ENCODE measurements at regions not wholly inside any gene's neighbourhood (a gene's known extent, or its start where the extent isn't known, plus 50 kb on each side); places are given as distances from the start of the nearest gene placed in this dataset.
"Not testable (repeated sequence)": the region's sequence is repeated elsewhere in the genome, so short reads cannot be mapped to it uniquely, and the experiment has no call there.

DNA sequence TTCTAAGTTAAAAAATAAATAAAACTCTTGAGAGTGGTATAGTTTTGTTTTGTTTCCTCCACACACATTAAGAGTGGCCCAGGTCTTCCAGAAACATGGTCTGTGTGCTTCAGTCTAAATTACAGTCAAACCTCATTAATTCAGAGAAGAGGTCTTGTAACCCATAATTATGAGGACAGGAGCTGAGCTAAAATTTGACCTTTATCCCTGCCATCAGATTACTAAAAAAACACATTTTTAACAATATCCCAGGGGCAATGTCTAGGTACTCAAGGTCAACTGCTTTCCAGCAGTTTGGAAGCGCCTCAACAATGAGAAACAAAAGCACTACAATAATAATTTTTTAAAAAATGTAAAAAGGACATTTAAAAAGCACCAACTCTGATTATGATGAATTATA, 184.1 kb upstream of the PFKP start:
- intact Hi-C loops (cut with DNase I), result no loop called here
- H3K36me3 ChIP-seq, result no peaks in the 10 kb centered on the region
- ATAC-seq (no peak), DNase-seq (no peak)
- no peak overlapping the region for H3K27ac ChIP-seq
- no peaks in the 10 kb centered on the region for H3K27me3 ChIP-seq
- H3K4me3 ChIP-seq, result no peak overlapping the region
- no peaks in the 10 kb centered on the region for H3K9me3 ChIP-seq
- H3K4me1 ChIP-seq, result no peaks in the 10 kb centered on the region
- TF ChIP-seq, protein P1, sequence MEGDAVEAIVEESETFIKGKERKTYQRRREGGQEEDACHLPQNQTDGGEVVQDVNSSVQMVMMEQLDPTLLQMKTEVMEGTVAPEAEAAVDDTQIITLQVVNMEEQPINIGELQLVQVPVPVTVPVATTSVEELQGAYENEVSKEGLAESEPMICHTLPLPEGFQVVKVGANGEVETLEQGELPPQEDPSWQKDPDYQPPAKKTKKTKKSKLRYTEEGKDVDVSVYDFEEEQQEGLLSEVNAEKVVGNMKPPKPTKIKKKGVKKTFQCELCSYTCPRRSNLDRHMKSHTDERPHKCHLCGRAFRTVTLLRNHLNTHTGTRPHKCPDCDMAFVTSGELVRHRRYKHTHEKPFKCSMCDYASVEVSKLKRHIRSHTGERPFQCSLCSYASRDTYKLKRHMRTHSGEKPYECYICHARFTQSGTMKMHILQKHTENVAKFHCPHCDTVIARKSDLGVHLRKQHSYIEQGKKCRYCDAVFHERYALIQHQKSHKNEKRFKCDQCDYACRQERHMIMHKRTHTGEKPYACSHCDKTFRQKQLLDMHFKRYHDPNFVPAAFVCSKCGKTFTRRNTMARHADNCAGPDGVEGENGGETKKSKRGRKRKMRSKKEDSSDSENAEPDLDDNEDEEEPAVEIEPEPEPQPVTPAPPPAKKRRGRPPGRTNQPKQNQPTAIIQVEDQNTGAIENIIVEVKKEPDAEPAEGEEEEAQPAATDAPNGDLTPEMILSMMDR (IDR thresholded peaks at IDR 0.05), result no peak

DNA sequence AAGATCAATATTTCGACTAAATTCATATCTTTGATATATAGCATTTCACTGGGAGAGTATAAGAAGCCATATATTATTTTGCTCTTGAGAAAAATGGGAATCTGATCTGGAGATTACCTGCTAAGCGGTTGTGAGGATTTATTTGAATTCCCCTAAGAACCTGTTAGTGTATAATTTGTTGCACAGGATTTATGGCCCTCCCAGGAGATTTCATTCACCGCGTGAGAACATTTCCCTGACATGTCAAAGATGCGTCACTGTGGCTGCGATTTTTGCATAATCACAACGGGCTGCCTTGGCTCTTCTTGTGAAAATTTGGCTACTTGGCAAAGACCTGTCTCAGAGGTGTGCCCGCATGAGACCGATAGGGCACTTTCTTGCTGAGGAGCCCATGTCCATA, 184.7 kb upstream of the PFKP start:
- H3K27ac ChIP-seq, result no peak overlapping the region
- intact Hi-C loops (cut with DNase I), result no loop called here
- H3K9me3 ChIP-seq, result no peaks in the 10 kb centered on the region
- no peaks in the 10 kb centered on the region for H3K27me3 ChIP-seq
- TF ChIP-seq, protein P1 (IDR thresholded peaks at IDR 0.05), result no peak
- ATAC-seq, result no peak
- H3K36me3 ChIP-seq, result no peaks in the 10 kb centered on the region
- no peaks in the 10 kb centered on the region for H3K4me1 ChIP-seq
- H3K4me3 ChIP-seq, result no peak overlapping the region
- DNase-seq, result no peak

- DNase-seq (no peak), ATAC-seq (no peak)
- Histone ChIP-seq H3K27me3 (no peaks in the 10 kb centered on the region), H3K9me3 (no peaks in the 10 kb centered on the region), H3K4me1 (no peaks in the 10 kb centered on the region), H3K36me3 (no peaks in the 10 kb centered on the region), H3K4me3 (no peak overlapping the region), H3K27ac (no peak overlapping the region)
- intact Hi-C loops (cut with DNase I), result no loop called here
- TF ChIP-seq, protein P1 (IDR thresholded peaks at IDR 0.05), result no peak
Measured at GRCh38 chr10:2881720-2882620, 185.4 kb upstream of the PFKP start.

GRCh38 chr10:2880050-2880449, 187.3 kb upstream of the PFKP start:
- ATAC-seq, result not testable (repeated sequence)

DNA sequence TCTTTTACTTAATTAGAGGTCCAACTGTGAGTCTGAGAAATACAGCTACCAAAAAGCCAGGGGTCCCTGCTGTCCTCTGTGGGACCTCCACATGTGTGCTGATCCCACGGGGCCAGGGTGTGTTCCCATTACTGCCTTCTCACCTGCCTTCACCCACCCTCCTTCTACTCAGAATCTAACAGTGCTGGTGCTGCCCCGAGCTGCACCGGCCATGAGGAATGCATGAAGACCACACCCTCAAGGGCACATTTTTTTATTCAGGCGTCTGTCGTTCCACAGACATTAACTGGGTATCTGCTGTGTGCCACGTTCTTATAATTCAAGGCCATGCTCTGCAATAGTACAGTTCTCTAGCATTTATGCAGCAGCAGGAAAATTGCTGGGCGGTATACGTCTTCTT, 188.5 kb upstream of the PFKP start:
- no peak overlapping the region for H3K4me3 ChIP-seq
- DNase-seq, result no peak
- intact Hi-C loops (cut with DNase I), result no loop called here
- TF ChIP-seq, protein P1 (IDR thresholded peaks at IDR 0.05), result no peak
- H3K27ac ChIP-seq, result no peak overlapping the region
- no peak for ATAC-seq
- H3K9me3 ChIP-seq, result no peaks in the 10 kb centered on the region
- no peaks in the 10 kb centered on the region for H3K36me3 ChIP-seq
- peaks cover 0 to 4% of the 10 kb centered on the region in 2 donors for H3K27me3 ChIP-seq
- H3K4me1 ChIP-seq, result no peaks in the 10 kb centered on the region

More at GRCh38 chr10:2880050-2880449, 187.3 kb upstream of the PFKP start:
- DNase-seq; H3K36me3 ChIP-seq; H3K9me3 ChIP-seq; intact Hi-C loops (cut with DNase I); H3K27ac ChIP-seq; H3K4me3 ChIP-seq; H3K4me1 ChIP-seq; H3K27me3 ChIP-seq: not testable (repeated sequence)
